GM21825 (cell line): ENCODE measurements at regions not wholly inside any gene's neighbourhood (a gene's known extent, or its start where the extent isn't known, plus 50 kb on each side); places are given as distances from the start of the nearest gene placed in this dataset.
"Not testable (repeated sequence)": the region's sequence is repeated elsewhere in the genome, so short reads cannot be mapped to it uniquely, and the experiment has no call there.

Experiments
- ATAC-seq: cut with Tn5 transposase; IDR thresholded peaks from one replicate; pipeline ENCODE4 v1.9.1; 2021; ENCODE audit warnings: mild to moderate bottlenecking, moderate library complexity; ENCODE audit not compliant: unreplicated experiment

GRCh38 chr9:80797831-80798688 is 891.3 kb downstream of the TLE1 start:
- ATAC-seq, result no peak

DNA sequence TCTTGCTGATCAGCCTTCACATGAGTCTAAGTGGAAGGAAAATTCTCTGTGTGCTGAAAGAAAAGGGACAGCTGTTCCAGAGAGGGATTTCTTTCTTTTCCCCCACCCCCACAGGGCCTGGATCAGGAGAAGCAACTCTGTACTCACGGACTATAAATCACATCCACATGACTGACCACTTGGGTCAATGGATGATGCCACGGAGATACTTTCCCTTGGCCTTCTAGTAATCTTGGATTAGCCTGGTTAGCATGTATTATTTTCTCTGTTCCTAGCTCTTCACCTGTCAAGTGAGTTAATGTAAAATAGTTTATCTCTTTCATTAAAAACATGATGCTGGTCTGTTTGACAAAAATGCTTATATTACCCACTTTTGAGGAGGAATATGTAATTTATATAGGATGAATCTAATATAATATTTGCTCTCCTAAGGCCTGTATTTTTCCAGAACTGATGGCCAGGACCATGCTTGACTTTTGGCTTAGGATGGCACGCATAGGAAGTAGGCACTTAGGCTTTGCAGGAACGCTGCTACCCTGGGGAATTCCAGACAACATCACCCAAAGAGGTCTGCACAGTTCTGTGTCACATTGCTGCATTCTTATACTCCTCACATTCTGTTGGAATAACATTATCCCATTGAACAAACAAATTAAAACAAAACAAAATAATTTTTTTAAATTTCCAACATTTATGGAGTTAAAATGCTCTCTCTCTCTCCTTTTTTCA is 892.1 kb downstream of the TLE1 start:
- no peak for ATAC-seq

DNA sequence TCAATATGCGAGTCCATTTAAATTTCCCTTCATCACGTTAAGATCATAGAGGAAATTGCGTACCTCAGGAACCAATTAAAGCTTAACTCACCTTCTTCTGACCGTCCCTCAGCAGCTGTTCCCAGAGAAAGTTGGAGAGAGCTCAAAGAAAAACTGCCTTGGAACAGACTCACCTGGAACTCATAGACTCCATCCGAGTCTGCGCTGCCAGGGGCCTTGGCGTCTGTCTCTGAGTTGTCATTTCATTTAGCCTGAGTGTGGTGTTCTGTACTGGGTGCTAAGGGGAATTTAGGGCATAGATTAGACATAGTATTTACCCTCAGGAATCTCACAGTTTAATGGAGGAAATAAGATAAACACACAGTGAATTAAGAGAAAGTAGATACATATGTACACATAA is 892.7 kb downstream of the TLE1 start:
- ATAC-seq, result no peak

- no peak for ATAC-seq
Measured at GRCh38 chr9:80794197-80794596, 895.1 kb downstream of the TLE1 start.

DNA sequence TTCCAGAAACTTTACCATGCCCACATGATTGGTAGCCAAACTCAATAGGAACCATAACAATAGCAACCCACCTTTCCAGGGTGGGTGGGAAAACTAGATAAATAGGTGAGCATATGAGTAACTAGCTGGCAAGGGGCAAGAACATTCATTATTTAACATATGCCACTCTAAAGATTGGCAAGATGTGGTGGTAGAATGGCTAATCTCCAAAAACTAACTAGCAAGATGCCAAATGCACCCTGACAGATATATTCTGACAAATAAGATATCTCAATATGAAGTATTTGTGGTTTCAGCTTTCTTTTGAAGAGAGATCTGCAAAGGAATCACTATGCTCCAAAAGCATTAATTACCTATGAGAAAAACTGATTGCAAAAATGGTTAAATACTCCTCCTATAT is 895.6 kb downstream of the TLE1 start:
- no peak for ATAC-seq

DNA sequence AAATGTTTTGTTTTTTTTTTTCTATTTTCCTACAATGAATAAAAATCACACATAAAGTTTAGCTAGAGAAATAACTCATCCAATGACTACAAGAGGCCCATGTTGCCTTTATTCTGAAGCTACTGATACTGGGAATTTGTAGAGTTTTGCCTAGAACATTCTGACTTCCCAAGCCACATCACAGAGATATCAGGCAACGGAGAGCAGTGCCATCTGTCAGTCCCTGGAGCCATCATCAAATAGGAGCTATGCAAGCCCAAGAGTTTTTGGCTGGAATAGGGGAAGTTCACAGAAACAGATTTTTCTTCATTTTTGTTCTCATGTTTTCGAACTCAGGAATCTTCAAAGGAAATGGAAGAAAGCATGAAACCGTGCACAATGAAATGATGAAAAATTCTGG is 896.6 kb downstream of the TLE1 start:
- ATAC-seq, result no peak

DNA sequence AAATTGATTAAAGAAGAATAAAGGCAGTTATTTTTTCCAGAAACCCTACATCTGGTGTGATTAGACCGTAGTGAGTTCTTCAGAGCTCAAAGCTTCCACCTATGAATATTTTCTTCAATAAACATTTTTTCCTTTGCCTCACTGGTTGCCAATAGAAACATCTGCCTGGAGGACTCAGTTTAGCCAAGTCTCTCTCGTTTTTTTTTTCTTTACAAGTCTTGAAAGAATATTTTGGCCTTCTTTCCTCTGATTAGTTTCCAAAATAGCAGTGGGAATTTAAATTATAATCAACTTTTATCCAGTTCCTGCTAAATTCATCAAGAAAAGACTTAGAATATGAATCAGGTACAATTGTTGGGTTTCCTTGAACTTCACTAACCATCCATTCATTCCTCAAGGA is 897.5 kb downstream of the TLE1 start:
- no peak for ATAC-seq

- ATAC-seq, result no peak
Measured at GRCh38 chr9:80790764-80791163, 898.6 kb downstream of the TLE1 start.

GRCh38 chr9:80789831-80790230 is 899.5 kb downstream of the TLE1 start:
- no peak for ATAC-seq

GRCh38 chr9:80787636-80788035 is 901.7 kb downstream of the TLE1 start:
- no peak for ATAC-seq

- no peak for ATAC-seq
Measured at GRCh38 chr9:80784647-80785046, 904.7 kb downstream of the TLE1 start.

- ATAC-seq, result no peak
Measured at GRCh38 chr9:80775971-80776370, 913.4 kb downstream of the TLE1 start.

DNA sequence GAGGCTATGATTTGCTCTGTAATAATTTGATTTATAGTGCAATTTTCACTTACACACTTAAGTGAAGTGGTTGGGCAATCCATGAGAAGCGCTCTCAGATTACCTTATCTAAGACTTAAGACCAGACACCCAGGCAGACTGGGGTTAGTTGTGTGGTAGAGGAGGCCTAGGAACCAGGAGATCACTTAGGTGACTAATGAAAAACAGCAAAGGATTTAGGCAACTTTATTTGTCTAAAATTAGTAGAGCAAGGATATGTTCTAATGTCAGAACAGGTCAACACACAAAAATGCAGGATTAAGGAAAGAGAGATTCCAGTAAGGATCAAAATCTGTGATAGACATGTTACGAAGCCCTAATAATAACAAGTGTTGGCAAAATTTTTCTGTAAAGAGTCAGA is 913.8 kb downstream of the TLE1 start:
- no peak for ATAC-seq

- ATAC-seq, result no peak
Measured at GRCh38 chr9:80771555-80772347, 917.6 kb downstream of the TLE1 start.

- no peak for ATAC-seq
Measured at GRCh38 chr9:80763536-80763935, 925.8 kb downstream of the TLE1 start.

DNA sequence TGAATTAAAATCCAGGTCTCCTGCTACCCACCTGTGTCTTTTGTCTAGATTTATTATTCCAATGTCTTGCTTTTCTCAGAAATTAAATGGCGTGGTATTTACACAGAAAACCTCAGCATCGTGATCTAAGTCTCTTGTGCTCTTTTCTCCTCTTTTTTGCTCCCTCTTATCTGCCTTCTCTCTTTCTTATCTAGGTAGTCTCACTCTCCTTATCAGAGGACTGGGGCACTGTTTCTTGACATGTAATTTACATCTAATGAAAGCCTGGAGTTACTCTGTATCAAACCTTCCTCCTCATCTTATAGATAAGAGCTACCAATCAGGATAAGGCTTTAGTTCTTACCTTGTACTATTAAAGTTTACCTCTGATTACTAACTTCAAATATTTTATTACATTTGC is 933.8 kb downstream of the TLE1 start:
- no peak for ATAC-seq

DNA sequence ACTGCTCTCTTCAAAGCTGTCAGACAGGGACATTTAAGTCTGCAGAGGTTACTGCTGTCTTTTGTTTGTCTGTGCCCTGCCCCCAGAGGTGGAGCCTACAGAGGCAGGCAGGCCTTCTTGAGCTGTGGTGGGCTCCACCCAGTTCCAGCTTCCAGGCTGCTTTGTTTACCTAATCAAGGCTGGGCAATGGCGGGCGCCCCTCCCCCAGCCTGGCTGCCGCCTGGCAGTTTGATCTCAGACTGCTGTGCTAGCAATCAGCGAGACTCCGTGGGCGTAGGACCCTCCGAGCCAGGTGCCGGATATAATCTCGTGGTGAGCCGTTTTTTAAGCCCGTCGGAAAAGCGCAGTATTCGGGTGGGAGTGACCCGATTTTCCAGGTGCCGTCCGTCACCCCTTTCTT is 942.3 kb downstream of the TLE1 start:
- ATAC-seq, result not testable (repeated sequence)

DNA sequence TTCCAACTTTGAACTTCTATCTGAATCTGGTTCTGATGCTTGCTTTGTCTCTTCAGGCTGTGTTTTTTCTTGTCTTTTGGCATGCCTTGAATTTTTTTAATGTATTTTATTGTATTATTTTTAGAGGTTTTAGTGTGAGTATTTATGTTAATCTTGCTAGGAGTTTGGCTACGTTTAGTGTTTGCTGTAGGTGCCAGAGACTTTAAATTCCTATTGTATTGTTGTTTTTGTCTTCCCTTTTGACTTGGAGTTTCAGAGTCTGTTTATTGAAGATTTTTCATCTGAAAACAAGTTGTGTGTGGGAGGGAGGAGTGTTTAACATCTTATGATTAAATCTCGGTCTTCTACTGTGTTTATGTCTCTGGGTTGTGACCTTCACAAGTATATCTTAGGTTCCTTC is 956.8 kb downstream of the TLE1 start:
- no peak for ATAC-seq

GRCh38 chr9:80720579-80720978 is 968.8 kb downstream of the TLE1 start:
- no peak for ATAC-seq

GRCh38 chr9:80707120-80707519 is 982.2 kb downstream of the TLE1 start:
- ATAC-seq, result no peak

DNA sequence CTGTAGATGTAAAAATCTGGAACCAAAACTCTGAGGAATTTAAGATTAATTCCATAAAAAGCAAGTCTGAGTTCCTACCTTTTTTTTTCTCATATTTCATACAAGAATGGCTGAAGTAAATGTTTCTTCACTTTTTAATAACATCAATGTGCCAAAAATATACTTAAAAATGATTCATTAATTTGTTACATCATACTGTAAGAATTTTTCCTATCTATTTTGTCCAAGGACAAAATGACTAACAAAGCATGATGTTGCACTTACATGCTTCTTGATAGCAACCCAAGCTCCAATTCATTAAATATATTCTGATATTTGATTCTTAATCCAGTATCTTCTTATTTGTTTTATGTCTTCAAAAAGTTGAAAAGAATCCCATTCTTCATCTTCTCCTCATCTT is 988.3 kb downstream of the TLE1 start:
- no peak for ATAC-seq
